H1 (cell line): ENCODE measurements at regions not wholly inside any gene's neighbourhood (a gene's known extent, or its start where the extent isn't known, plus 50 kb on each side); places are given as distances from the start of the nearest gene placed in this dataset.

Experiments
- CTCF ChIA-PET: fragments of 300-600 bp; sonication (Branson Sonifier 250); formaldehyde crosslinking; loops from one replicate; lab custom pipeline; 2021; ENCODE audit not compliant: partially characterized antibody; lab: Charles Lee
- POLR2A ChIA-PET: fragments of 300-600 bp; sonication (Branson Sonifier 250); formaldehyde crosslinking; loops from one replicate; lab custom pipeline; 2021; ENCODE audit warnings: inconsistent platforms; ENCODE audit not compliant: partially characterized antibody; lab: Charles Lee
- DNase-seq, 2 experiments: peaks; one replicate each; pipeline versions ENCODE4 v3.0.0 to v3.0.0-alpha.2; 2010 to 2022; ENCODE audit warnings: low spot score in 2 of 2, low read depth in 1 of 2, mixed read lengths in 1 of 2
- FAIRE-seq: peaks from 2 replicates; lab custom pipeline; 2011; peaks lifted over from hg19 to GRCh38; lab: Jason Lieb, UNC
- H2AFZ ChIP-seq: 2 replicates; pipeline ENCODE4 v1.8.1; 2012; ENCODE audit warnings: low read length, inconsistent platforms
- H2AK5ac ChIP-seq: 2 replicates; pipeline ENCODE4 v1.6.1; 2013; ENCODE audit warnings: low read depth, low read length
- H2BK120ac ChIP-seq: replicated peaks from 2 replicates; pipeline ENCODE3; 2013; ENCODE audit warnings: low read depth, low read length, inconsistent platforms
- H2BK12ac ChIP-seq: 2 replicates; pipeline ENCODE4 v1.6.1; 2013; ENCODE audit warnings: low read depth, low read length
- H2BK15ac ChIP-seq: 2 replicates; pipeline ENCODE4 v1.6.1; 2013; ENCODE audit warnings: low read length
- H2BK20ac ChIP-seq: 2 replicates; pipeline ENCODE4 v1.6.1; 2013; ENCODE audit warnings: low read length
- H2BK5ac ChIP-seq: 2 replicates; pipeline ENCODE4 v1.6.1; 2013; ENCODE audit warnings: low read depth, low read length
- H3K14ac ChIP-seq: 2 replicates; pipeline ENCODE4 v1.6.1; 2013; ENCODE audit warnings: inconsistent platforms; ENCODE audit not compliant: insufficient read length
- H3K18ac ChIP-seq: 2 replicates; pipeline ENCODE4 v1.6.1; 2013; ENCODE audit warnings: low read length; ENCODE audit errors: extremely low read depth
- H3K23ac ChIP-seq: 2 replicates; pipeline ENCODE4 v1.6.1; 2013; ENCODE audit warnings: inconsistent platforms; ENCODE audit not compliant: insufficient read length
- H3K23me2 ChIP-seq: 2 replicates; pipeline ENCODE4 v1.6.1; 2013; ENCODE audit warnings: low read depth, low read length
- H3K27ac ChIP-seq: 2 replicates; pipeline ENCODE4 v1.6.1; 2011; ENCODE audit warnings: low read depth, low read length, inconsistent platforms
- H3K27me3 ChIP-seq, 4 experiments: replicated peaks in 1 of 4; 1 replicate in 1 of 4; 2 replicates in 3 of 4; pipeline versions ENCODE4 v1.6.1 to v1.8.1; 2011 to 2013; ENCODE audit warnings: low read length in 3 of 4, mild to moderate bottlenecking in 3 of 4, inconsistent platforms in 2 of 4, mixed read lengths in 2 of 4, moderate library complexity in 1 of 4; ENCODE audit not compliant: control insufficient read depth in 3 of 4, insufficient read depth in 3 of 4; ENCODE audit errors: extremely low read depth in 1 of 4
- H3K36me3 ChIP-seq, 4 experiments: 2 replicates each; pipeline versions ENCODE4 v1.6.1 to v1.8.1; 2011 to 2013; ENCODE audit warnings: mild to moderate bottlenecking in 4 of 4, low read length in 3 of 4, moderate library complexity in 2 of 4, control low read depth in 1 of 4, inconsistent platforms in 1 of 4; ENCODE audit not compliant: insufficient read depth in 4 of 4, control insufficient read depth in 2 of 4
- H3K4ac ChIP-seq: replicated peaks from 2 replicates; pipeline ENCODE3; 2013; ENCODE audit warnings: low read length, low read depth, mixed read lengths, inconsistent platforms; ENCODE audit not compliant: insufficient read length
- H3K4me1 ChIP-seq, 4 experiments: replicated peaks in 1 of 4; 1 replicate in 1 of 4; 2 replicates in 3 of 4; pipeline versions ENCODE4 v1.6.1 to v1.8.1; 2011 to 2013; ENCODE audit warnings: low read length in 3 of 4, inconsistent platforms in 2 of 4, mixed read lengths in 1 of 4; ENCODE audit not compliant: insufficient read depth in 4 of 4, control insufficient read depth in 3 of 4
- H3K4me2 ChIP-seq, 2 experiments: 2 replicates each; pipeline versions ENCODE4 v1.6.1 to v1.8.1; 2011 to 2013; ENCODE audit warnings: low read depth in 2 of 2, low read length in 2 of 2, control low read depth in 1 of 2, inconsistent platforms in 1 of 2, mild to moderate bottlenecking in 1 of 2; ENCODE audit not compliant: insufficient read depth in 1 of 2
- H3K4me3 ChIP-seq, 4 experiments: fragments of 200-600, 300-600 bp in 1 of 4; sonication (generic), shearing (Covaris generic), sonication (Bioruptor Twin) in 1 of 4; 2 replicates each; pipeline versions ENCODE4 v1.5.1 to v1.8.1; 2011 to 2016; ENCODE audit warnings: low read length in 4 of 4, low read depth in 3 of 4, control low read depth in 2 of 4, inconsistent platforms in 2 of 4, mild to moderate bottlenecking in 2 of 4, mixed read lengths in 1 of 4, moderate library complexity in 1 of 4; ENCODE audit not compliant: insufficient read depth in 2 of 4; ENCODE audit errors: extremely low read depth in 1 of 4
- H3K56ac ChIP-seq: replicated peaks from 2 replicates; pipeline ENCODE3; 2013; ENCODE audit warnings: low read depth, mild to moderate bottlenecking, mixed read lengths, low read length, inconsistent platforms; ENCODE audit not compliant: insufficient read length
- H3K79me1 ChIP-seq: 2 replicates; pipeline ENCODE4 v1.6.1; 2013; ENCODE audit warnings: low read depth, low read length, control low read depth
- H3K79me2 ChIP-seq, 2 experiments: 2 replicates each; pipeline versions ENCODE4 v1.6.1 to v1.8.1; 2012 to 2013; ENCODE audit warnings: low read length in 2 of 2, mild to moderate bottlenecking in 2 of 2, inconsistent platforms in 1 of 2; ENCODE audit not compliant: insufficient read depth in 2 of 2, control insufficient read depth in 1 of 2
- H3K9ac ChIP-seq, 4 experiments: replicated peaks in 1 of 4; 1 replicate in 1 of 4; 2 replicates in 3 of 4; pipeline versions ENCODE4 v1.6.1 to v1.8.1; 2011 to 2013; ENCODE audit warnings: low read depth in 3 of 4, low read length in 3 of 4, control low read depth in 2 of 4, mild to moderate bottlenecking in 2 of 4, moderate library complexity in 2 of 4, inconsistent platforms in 1 of 4; ENCODE audit errors: extremely low read depth in 1 of 4
- H3K9me3 ChIP-seq, 2 experiments: 2 replicates each; pipeline versions ENCODE4 v1.6.1 to v1.8.1; 2012 to 2013; ENCODE audit warnings: mild to moderate bottlenecking in 2 of 2, moderate library complexity in 2 of 2, control low read depth in 1 of 2, inconsistent platforms in 1 of 2, low read depth in 1 of 2, low read length in 1 of 2, mixed read lengths in 1 of 2; ENCODE audit not compliant: insufficient read depth in 2 of 2
- H4K20me1 ChIP-seq, 2 experiments: replicated peaks in 1 of 2; 2 replicates each; pipeline versions ENCODE3 to v1.8.1; 2011 to 2013; ENCODE audit warnings: inconsistent platforms in 2 of 2, low read length in 2 of 2, mild to moderate bottlenecking in 1 of 2; ENCODE audit not compliant: insufficient read depth in 2 of 2, control insufficient read depth in 1 of 2
- H4K5ac ChIP-seq: 2 replicates; pipeline ENCODE4 v1.6.1; 2013; ENCODE audit warnings: low read length, low read depth, mixed read lengths, inconsistent platforms; ENCODE audit not compliant: insufficient read length
- H4K8ac ChIP-seq: 2 replicates; pipeline ENCODE4 v1.8.0; 2013; ENCODE audit warnings: mild to moderate bottlenecking, moderate library complexity, low read length, inconsistent platforms; ENCODE audit not compliant: insufficient read depth; ENCODE audit errors: extremely low read depth
- H4K91ac ChIP-seq: replicated peaks from 2 replicates; pipeline ENCODE3; 2013; ENCODE audit warnings: low read length, mixed read lengths, inconsistent platforms; ENCODE audit not compliant: insufficient read length
- CTBP2 ChIP-seq: IDR thresholded peaks from 2 replicates; pipeline ENCODE4 v1.7.0; 2011; ENCODE audit warnings: borderline replicate concordance, mild to moderate bottlenecking, moderate library complexity, mixed read lengths, low read length; ENCODE audit not compliant: insufficient read depth, insufficient read length
- EP300 ChIP-seq, 2 experiments: IDR thresholded peaks; 1 replicate in 1 of 2; 2 replicates in 1 of 2; pipeline ENCODE4 v1.6.1; 2011 to 2012; ENCODE audit warnings: low read depth in 2 of 2, low read length in 2 of 2, mild to moderate bottlenecking in 2 of 2, borderline replicate concordance in 1 of 2, inconsistent platforms in 1 of 2, moderate library complexity in 1 of 2
- HDAC6 ChIP-seq: IDR thresholded peaks from one replicate; pipeline ENCODE4 v1.7.1; 2012; ENCODE audit warnings: low read depth, mild to moderate bottlenecking, inconsistent platforms, low read length, moderate library complexity
- KDM1A ChIP-seq: fragments of 200-600, 300-600 bp; sonication (generic); IDR thresholded peaks from 2 replicates; pipeline ENCODE4 v1.7.1; 2016; ENCODE audit warnings: mild to moderate bottlenecking, low read length, borderline replicate concordance
- KDM4A ChIP-seq: IDR thresholded peaks from one replicate; pipeline ENCODE4 v1.7.1; 2012; ENCODE audit warnings: low read depth, mild to moderate bottlenecking, moderate library complexity, low read length, inconsistent platforms; ENCODE audit not compliant: severe bottlenecking
- KDM5A ChIP-seq: fragments of 200-600 bp; IDR thresholded peaks from 2 replicates; pipeline ENCODE4 v1.7.1; 2012; ENCODE audit warnings: mild to moderate bottlenecking, low read length, inconsistent platforms, mixed read lengths
- NANOG ChIP-seq: IDR thresholded peaks from 2 replicates; pipeline ENCODE4 v1.6.1; 2011; ENCODE audit warnings: low read length, low read depth, mild to moderate bottlenecking, inconsistent platforms; ENCODE audit not compliant: insufficient read depth, poor library complexity, severe bottlenecking
- RBBP5 ChIP-seq: IDR thresholded peaks from 2 replicates; pipeline ENCODE4 v1.7.1; 2012; ENCODE audit warnings: low read depth, mild to moderate bottlenecking, inconsistent platforms, low read length, moderate library complexity, borderline replicate concordance
- RXRA ChIP-seq: IDR thresholded peaks from 2 replicates; pipeline ENCODE4 v1.6.1; 2011; ENCODE audit warnings: low read depth, mild to moderate bottlenecking, low read length, moderate library complexity; ENCODE audit not compliant: insufficient read depth
- USF2 ChIP-seq: IDR thresholded peaks from 2 replicates; pipeline ENCODE4 v1.6.1; 2011; ENCODE audit warnings: low read length, improper control_type of control experiment
- ZNF274 ChIP-seq: IDR thresholded peaks from 2 replicates; pipeline ENCODE4 v1.7.0; 2012; ENCODE audit warnings: low read length, borderline replicate concordance; ENCODE audit errors: extremely low read depth
- WGBS, 2 experiments: shearing (Covaris generic) in 1 of 2; methylation state at CpG; one replicate each; pipeline versions ENCODE4 v1.1.6 to v1.1.7; 2013 to 2015; ENCODE audit warnings: low lambda C conversion rate in 2 of 2, mixed read lengths in 2 of 2, inconsistent platforms in 1 of 2, low coverage in 1 of 2, missing lambda C conversion rate in 1 of 2; ENCODE audit not compliant: insufficient replicate concordance in 2 of 2, insufficient coverage in 1 of 2, insufficient read length in 1 of 2; ENCODE audit errors: extremely low coverage in 1 of 2, missing lambda C conversion rate in 1 of 2; 5-methylcytosine and 5-hydroxymethylcytosine counted together

GRCh38 chr2:4979111-4979510 is 713.1 kb upstream of the SOX11 start:
- Histone ChIP-seq H3K9me3 (no peaks in the 10 kb centered on the region), H3K79me1 (no peaks in the 10 kb centered on the region), H3K4me3 (no peak overlapping the region), H4K20me1 (no peaks in the 10 kb centered on the region), H2BK15ac (no peak overlapping the region), H2AFZ (peak overlapping the region; percentile 39; the same call in 1 of the 2 replicates), H3K23ac (no peak overlapping the region), H2BK5ac (no peak overlapping the region), H3K4me2 (no peak overlapping the region; a peak in 1 of 4 replicates), H2AK5ac (no peak overlapping the region), H2BK20ac (no peak overlapping the region), H3K18ac (no peak overlapping the region), H3K14ac (no peak overlapping the region), H3K23me2 (no peaks in the 10 kb centered on the region; the same call in 1 of the 2 replicates), H3K36me3 (no peaks in the 10 kb centered on the region), H3K56ac (no peak overlapping the region), H3K79me2 (no peaks in the 10 kb centered on the region), H3K27ac (no peak overlapping the region), H3K4me1 (no peaks in the 10 kb centered on the region), H4K91ac (no peak overlapping the region), H3K9ac (no peak overlapping the region), H3K27me3 (no peaks in the 10 kb centered on the region), H4K8ac (no peak overlapping the region), H4K5ac (no peak overlapping the region), H2BK120ac (no peak overlapping the region), H3K4ac (no peak overlapping the region), H2BK12ac (no peak overlapping the region)
- WGBS, 2 experiments: 82% methylated on average over 11 of the region's 11 CpGs; no CpG with 5 or more reads in 1 of the 2 experiments
- no peak for DNase-seq
- ChIA-PET CTCF (interaction anchor here (0.6 to 1.4 kb wide), 3 partner anchors 243 to 718 kb away, joined by 3 to 4 read pairs (median 3); no protein-coding TSS in a partner anchor), POLR2A (no interaction called here)
- no peak for FAIRE-seq
- no peak for TF ChIP-seq USF2
- no peak for TF ChIP-seq RXRA
- TF ChIP-seq KDM4A: no peak
- no peak for TF ChIP-seq CTBP2
- no peak for TF ChIP-seq RBBP5
- TF ChIP-seq KDM1A: no peak
- no peak for TF ChIP-seq ZNF274
- no peak for TF ChIP-seq KDM5A
- no peak for TF ChIP-seq EP300 (IDR thresholded peaks at IDR 0.05; ENCODE audit: borderline replicate concordance in 1 of 2, low read depth in 2 of 2, low read length in 2 of 2)
- TF ChIP-seq HDAC6: no peak
- TF ChIP-seq NANOG: no peak
